Activated T-helper 2 cell treated with anti-CD3 and anti-CD28 coated beads, Interferon-gamma antibody, Interleukin-2, Interleukin-4, amounts not matched to agents 10 μg/mL and 5 μg/mL and 100 μg/mL, durations not matched to agents 14 hours and 24 hours and 36 hours (primary cell): ENCODE measurements at regions not wholly inside any gene's neighbourhood (a gene's known extent, or its start where the extent isn't known, plus 50 kb on each side); places are given as distances from the start of the nearest gene placed in this dataset.

ENCODE experiments used
- DNase-seq: peaks from one replicate; pipeline ENCODE4 v3.0.0; 2021; ENCODE audit warnings: low spot score
- H3K27ac Mint-ChIP-seq: one replicate; pipeline ENCODE4 v1.8.0; 2021; ENCODE audit warnings: mixed read lengths
- H3K27me3 Mint-ChIP-seq: one replicate; pipeline ENCODE4 v1.8.0; 2021; ENCODE audit warnings: low read depth, mixed read lengths
- H3K36me3 Mint-ChIP-seq: one replicate; pipeline ENCODE4 v1.8.0; 2021; ENCODE audit warnings: low read depth, mixed read lengths
- H3K4me1 Mint-ChIP-seq: one replicate; pipeline ENCODE4 v1.8.0; 2021; ENCODE audit warnings: low read depth, mixed read lengths
- H3K4me3 Mint-ChIP-seq: one replicate; pipeline ENCODE4 v1.8.0; 2021; ENCODE audit warnings: low read depth, mild to moderate bottlenecking, moderate library complexity, mixed read lengths
- H3K9me3 Mint-ChIP-seq: one replicate; pipeline ENCODE4 v1.8.0; 2021; ENCODE audit warnings: mixed read lengths
- intact Hi-C: fragments of 100-400 bp; cut with micrococcal nuclease; formaldehyde crosslinking; loops from one replicate; pipeline ENCODE4 v1.15.1; 2023

DNA sequence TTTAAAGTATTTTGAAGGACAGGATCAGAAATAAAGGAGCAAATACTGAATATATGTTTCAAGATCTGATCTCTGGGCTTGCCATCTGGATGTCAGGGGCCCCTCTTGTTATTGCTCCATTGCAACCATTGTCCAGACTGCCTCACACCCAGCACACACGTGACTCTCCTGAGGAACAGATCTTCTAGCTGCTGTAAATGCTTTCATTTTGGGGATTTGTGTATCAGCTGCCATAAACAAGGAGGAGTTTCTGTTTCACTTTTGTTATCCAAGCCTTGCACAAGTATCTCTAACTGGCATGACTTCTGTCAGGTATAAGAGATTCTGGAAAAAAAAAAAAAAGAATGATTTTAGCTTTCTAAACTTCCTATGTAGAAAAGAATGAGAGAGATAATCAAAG, 1624.1 kb upstream of the PRR20A start:
- H3K36me3 Mint-ChIP-seq, result no peaks in the 10 kb centered on the region
- no peak for DNase-seq
- no peaks in the 10 kb centered on the region for H3K4me1 Mint-ChIP-seq
- no peaks in the 10 kb centered on the region for H3K27me3 Mint-ChIP-seq
- no peak overlapping the region for H3K4me3 Mint-ChIP-seq
- no peak overlapping the region for H3K27ac Mint-ChIP-seq
- peaks cover 18% of the 10 kb centered on the region for H3K9me3 Mint-ChIP-seq
- intact Hi-C loops, result no loop called here

DNA sequence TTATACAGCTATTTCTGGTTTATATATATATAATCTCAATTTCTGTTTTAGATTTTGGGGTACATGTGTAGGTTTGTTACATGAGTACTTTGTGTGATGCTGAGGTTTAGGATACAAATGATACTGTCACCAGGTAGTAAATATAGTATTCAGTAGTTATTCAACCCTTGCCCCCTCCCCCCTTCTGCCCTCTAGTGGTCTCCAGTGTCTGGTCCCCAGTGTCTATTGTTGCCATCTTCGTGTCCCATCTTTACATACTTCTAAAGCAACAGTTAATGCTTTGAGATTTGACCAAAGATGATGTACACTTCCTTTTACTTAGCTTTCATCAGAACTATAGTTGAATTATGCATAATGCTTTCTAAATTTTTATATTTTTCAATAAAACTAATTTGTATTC, 1623.4 kb upstream of the PRR20A start:
- H3K4me1 Mint-ChIP-seq, result no peaks in the 10 kb centered on the region
- peaks cover 23% of the 10 kb centered on the region for H3K9me3 Mint-ChIP-seq
- intact Hi-C loops, result no loop called here
- no peaks in the 10 kb centered on the region for H3K27me3 Mint-ChIP-seq
- H3K27ac Mint-ChIP-seq, result no peak overlapping the region
- no peaks in the 10 kb centered on the region for H3K36me3 Mint-ChIP-seq
- H3K4me3 Mint-ChIP-seq, result no peak overlapping the region
- DNase-seq, result no peak

DNA sequence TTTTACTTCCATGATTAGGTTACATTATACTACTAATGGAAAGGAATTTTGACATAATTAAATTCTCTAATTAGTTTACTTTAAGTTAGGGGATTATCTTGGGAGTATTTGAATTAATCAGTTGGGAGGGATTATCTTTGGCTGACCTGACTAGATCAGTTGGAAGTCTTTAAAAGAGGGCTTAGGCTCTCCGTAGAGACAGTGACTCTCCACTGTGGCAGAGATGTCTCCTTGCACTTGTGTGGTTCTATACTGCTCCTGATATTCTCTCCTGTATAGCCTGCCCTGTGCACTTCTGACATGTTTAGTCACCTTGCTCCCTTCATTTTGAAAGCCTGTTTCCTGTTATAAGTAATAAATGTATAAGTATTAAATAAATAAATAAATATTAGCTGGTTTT, 1612.3 kb upstream of the PRR20A start:
- no peak for DNase-seq
- no peaks in the 10 kb centered on the region for H3K27me3 Mint-ChIP-seq
- no peaks in the 10 kb centered on the region for H3K36me3 Mint-ChIP-seq
- peaks cover 25% of the 10 kb centered on the region for H3K9me3 Mint-ChIP-seq
- intact Hi-C loops, result no loop called here
- no peaks in the 10 kb centered on the region for H3K4me1 Mint-ChIP-seq
- no peak overlapping the region for H3K4me3 Mint-ChIP-seq
- H3K27ac Mint-ChIP-seq, result no peak overlapping the region

DNA sequence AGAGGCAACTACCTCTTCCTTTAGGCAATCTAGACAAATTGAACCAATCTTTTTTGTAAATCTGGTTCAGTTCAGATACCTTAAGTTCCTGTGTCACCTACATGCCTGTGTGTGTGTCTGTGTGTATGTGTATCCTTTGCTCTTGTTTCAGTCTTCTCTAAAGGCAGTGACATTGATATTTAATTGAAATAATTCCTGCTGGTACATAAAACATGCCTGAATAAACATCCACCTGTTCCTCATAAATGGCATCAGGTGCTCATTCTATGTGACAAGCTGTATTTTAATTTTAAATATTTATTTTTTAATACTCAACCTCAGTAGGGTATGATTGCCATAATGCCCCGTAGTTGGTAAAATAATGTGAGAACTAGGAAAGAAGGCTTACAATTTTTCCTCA, 1606.4 kb upstream of the PRR20A start:
- Mint-ChIP-seq H3K27ac (no peak overlapping the region), H3K4me3 (no peak overlapping the region), H3K27me3 (no peaks in the 10 kb centered on the region), H3K9me3 (peaks cover 31% of the 10 kb centered on the region), H3K36me3 (no peaks in the 10 kb centered on the region), H3K4me1 (no peaks in the 10 kb centered on the region)
- no peak for DNase-seq
- intact Hi-C loops, result no loop called here

DNA sequence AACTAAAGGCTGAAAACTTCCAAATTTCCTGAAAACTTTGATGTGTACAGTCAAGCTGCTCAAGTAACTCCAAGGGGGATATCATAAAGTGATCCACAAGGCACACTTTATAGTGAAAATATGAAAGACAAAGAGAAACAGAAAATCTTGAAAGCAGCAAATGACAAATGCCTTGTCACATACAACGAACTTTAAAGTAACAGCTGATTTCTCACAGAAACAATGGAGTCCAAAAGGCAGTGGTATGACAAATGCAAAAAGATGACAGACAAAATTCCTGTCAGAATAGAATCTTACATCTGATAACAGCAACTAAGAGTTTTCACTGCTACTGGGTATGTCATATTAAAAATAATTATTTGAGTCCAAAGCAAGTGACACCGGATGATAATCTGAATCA, 1602.3 kb upstream of the PRR20A start:
- H3K4me1 Mint-ChIP-seq, result no peaks in the 10 kb centered on the region
- H3K9me3 Mint-ChIP-seq, result peaks cover 21% of the 10 kb centered on the region
- H3K27ac Mint-ChIP-seq, result no peak overlapping the region
- DNase-seq, result no peak
- H3K27me3 Mint-ChIP-seq, result no peaks in the 10 kb centered on the region
- intact Hi-C loops, result no loop called here
- no peak overlapping the region for H3K4me3 Mint-ChIP-seq
- H3K36me3 Mint-ChIP-seq, result no peaks in the 10 kb centered on the region

- DNase-seq, result no peak
- H3K27ac Mint-ChIP-seq, result no peak overlapping the region
- H3K4me1 Mint-ChIP-seq, result no peaks in the 10 kb centered on the region
- no peak overlapping the region for H3K4me3 Mint-ChIP-seq
- peaks cover 35% of the 10 kb centered on the region for H3K9me3 Mint-ChIP-seq
- intact Hi-C loops, result no loop called here
- H3K36me3 Mint-ChIP-seq, result no peaks in the 10 kb centered on the region
- H3K27me3 Mint-ChIP-seq, result no peaks in the 10 kb centered on the region
Measured at GRCh38 chr13:55543053-55543452, 1597.7 kb upstream of the PRR20A start.

DNA sequence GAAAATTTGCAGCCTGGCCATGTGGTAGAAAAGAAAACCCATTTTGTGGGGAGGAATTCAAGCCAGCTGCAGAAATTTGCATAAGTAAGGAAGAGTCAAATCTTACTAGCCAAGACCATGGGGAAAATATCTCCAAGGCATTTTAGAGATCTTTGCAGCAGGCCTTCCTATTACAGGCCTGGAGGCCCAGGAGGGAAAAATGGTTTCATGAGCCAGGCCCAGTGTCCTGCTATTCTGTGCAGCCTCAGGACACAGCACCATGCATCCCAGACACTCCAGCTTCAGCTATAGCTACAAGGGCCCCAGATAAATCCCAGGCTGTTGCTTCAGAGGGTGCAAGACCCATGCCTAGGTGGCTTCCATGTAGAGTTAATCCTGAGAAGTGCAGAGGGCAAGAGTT, 1590.1 kb upstream of the PRR20A start:
- H3K27me3 Mint-ChIP-seq, result no peaks in the 10 kb centered on the region

GRCh38 chr13:55553701-55554100, 1587.0 kb upstream of the PRR20A start:
- Mint-ChIP-seq H3K36me3 (no peaks in the 10 kb centered on the region), H3K27me3 (no peaks in the 10 kb centered on the region), H3K4me1 (no peaks in the 10 kb centered on the region), H3K9me3 (peaks cover 52% of the 10 kb centered on the region), H3K4me3 (no peak overlapping the region), H3K27ac (no peak overlapping the region)
- intact Hi-C loops, result no loop called here
- DNase-seq, result no peak

More for the DNA sequence above, 1590.1 kb upstream of the PRR20A start:
- Mint-ChIP-seq H3K27ac (no peak overlapping the region), H3K36me3 (no peaks in the 10 kb centered on the region), H3K9me3 (peaks cover 50% of the 10 kb centered on the region), H3K4me3 (no peak overlapping the region), H3K4me1 (no peaks in the 10 kb centered on the region)
- intact Hi-C loops, result no loop called here
- no peak for DNase-seq

DNA sequence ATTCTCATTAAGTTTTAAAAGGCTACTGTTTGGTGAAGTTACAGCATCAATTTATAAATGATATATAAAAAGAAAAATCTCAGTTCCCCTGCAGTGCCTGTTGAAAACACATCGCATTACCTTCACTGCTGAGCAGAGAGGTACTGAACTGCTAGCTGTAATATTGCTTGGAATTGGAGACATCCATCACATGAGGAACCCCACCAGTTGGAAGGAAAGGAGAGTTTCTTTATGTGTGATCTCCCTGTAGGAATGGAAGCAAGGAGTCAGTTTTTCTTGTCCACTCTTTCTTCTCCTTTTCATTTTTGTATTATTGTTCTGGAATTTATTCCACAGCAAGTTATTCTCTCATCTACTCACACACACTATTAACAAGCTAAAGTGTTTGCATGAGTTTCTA, 1586.0 kb upstream of the PRR20A start:
- Mint-ChIP-seq H3K4me1 (no peaks in the 10 kb centered on the region), H3K4me3 (no peak overlapping the region), H3K27ac (no peak overlapping the region), H3K9me3 (peaks cover 50% of the 10 kb centered on the region), H3K27me3 (no peaks in the 10 kb centered on the region), H3K36me3 (no peaks in the 10 kb centered on the region)
- no peak for DNase-seq
- intact Hi-C loops, result no loop called here

DNA sequence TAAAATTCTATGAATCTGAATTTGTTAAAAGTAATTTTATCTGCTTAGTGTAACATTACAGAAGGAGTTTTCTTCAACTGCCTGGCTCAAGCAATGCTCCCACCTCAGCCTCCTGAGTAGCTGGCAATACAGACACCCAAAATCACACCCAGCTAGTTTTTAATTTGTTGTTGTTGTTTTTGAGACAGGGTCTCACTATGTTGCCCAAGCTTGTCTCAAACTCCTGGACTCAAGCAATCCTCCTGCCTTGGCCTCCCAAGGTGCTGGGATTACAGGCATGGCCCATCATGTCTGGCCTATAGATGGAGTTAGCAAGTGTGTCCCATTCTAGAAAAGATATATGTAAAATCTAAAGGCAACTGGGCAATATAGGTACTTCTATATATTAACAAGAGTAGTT, 1580.4 kb upstream of the PRR20A start:
- H3K36me3 Mint-ChIP-seq, result no peaks in the 10 kb centered on the region
- intact Hi-C loops, result no loop called here
- no peaks in the 10 kb centered on the region for H3K27me3 Mint-ChIP-seq
- no peak overlapping the region for H3K27ac Mint-ChIP-seq
- no peak overlapping the region for H3K4me3 Mint-ChIP-seq
- H3K9me3 Mint-ChIP-seq, result peaks cover 28% of the 10 kb centered on the region
- no peak for DNase-seq
- no peaks in the 10 kb centered on the region for H3K4me1 Mint-ChIP-seq

- Mint-ChIP-seq H3K4me1 (no peaks in the 10 kb centered on the region), H3K4me3 (no peak overlapping the region), H3K27ac (no peak overlapping the region), H3K27me3 (no peaks in the 10 kb centered on the region), H3K36me3 (no peaks in the 10 kb centered on the region), H3K9me3 (peaks cover 21% of the 10 kb centered on the region)
- DNase-seq, result no peak
- intact Hi-C loops, result no loop called here
Measured at GRCh38 chr13:55563267-55563666, 1577.5 kb upstream of the PRR20A start.

GRCh38 chr13:55566334-55566733, 1574.4 kb upstream of the PRR20A start:
- H3K4me3 Mint-ChIP-seq, result no peak overlapping the region
- peaks cover 21% of the 10 kb centered on the region for H3K9me3 Mint-ChIP-seq
- H3K36me3 Mint-ChIP-seq, result no peaks in the 10 kb centered on the region
- DNase-seq, result no peak
- no peaks in the 10 kb centered on the region for H3K4me1 Mint-ChIP-seq
- no peaks in the 10 kb centered on the region for H3K27me3 Mint-ChIP-seq
- intact Hi-C loops, result no loop called here
- no peak overlapping the region for H3K27ac Mint-ChIP-seq

DNA sequence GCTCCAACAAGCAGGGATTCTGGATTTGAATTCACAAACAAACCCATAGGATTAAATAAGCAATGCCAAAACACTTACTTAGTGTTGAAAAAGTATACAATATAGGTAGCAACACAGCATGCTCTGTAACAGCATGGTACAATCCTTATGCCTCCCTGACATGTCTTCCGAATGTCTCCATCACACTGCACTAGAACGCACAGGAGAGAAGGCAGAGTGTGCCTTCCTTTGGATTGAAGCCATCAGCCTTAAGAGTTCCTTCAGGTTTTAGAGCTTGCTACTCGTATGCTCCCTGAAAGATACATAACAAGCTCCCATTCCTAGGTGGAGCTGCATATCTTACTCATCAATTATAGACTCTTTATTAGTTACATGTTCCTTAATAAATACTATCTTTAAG, 1573.9 kb upstream of the PRR20A start:
- Mint-ChIP-seq H3K27ac (no peak overlapping the region), H3K4me3 (no peak overlapping the region), H3K4me1 (no peaks in the 10 kb centered on the region), H3K27me3 (no peaks in the 10 kb centered on the region), H3K9me3 (peaks cover 21% of the 10 kb centered on the region), H3K36me3 (no peaks in the 10 kb centered on the region)
- intact Hi-C loops, result no loop called here
- no peak for DNase-seq
